Heart left ventricle (tissue), 13 donors: ENCODE measurements at regions not wholly inside any gene's neighbourhood (a gene's known extent, or its start where the extent isn't known, plus 50 kb on each side); places are given as distances from the start of the nearest gene placed in this dataset.

ENCODE experiments used
- POLR2A ChIP-seq, 2 donors: fragments of 450-650 bp; IDR thresholded peaks; one replicate each; pipeline ENCODE4 v1.6.1; 2017; ENCODE audit warnings: antibody characterized with exemption in 2 of 2, mild to moderate bottlenecking in 2 of 2, moderate library complexity in 2 of 2
- TF ChIP-seq, protein P1 (sequence below), 12 donors: fragments of 200-600 bp; sonication (generic) in 4 of 12; IDR thresholded peaks; one replicate each; pipeline versions ENCODE4 v1.5.0 to v1.8.0; 2018 to 2022; ENCODE audit warnings: antibody characterized with exemption in 12 of 12, mild to moderate bottlenecking in 5 of 12
- donor health status: ischemic (EF 13 %, LVEDD 7.1; RV severe dilation, severe dysfunction).
- donor health status: DM: no; HTN: yes; CAD: no.
- donor health status: DM: no; HTN: no; CAD: no.
- donor health status: ischemic (EF 25% LVEDD 6.9; RV normal size, moderate dysfunction).
- donor health status: ischemic (EF 25% LVEDD 5.7; RV mildly dilated, moderate dysfunction).
- donor health status: ischemic (EF 35%, LVEDD 5.7; RV mildly dilated, moderate dysfunction).
- donor health status: nonischemic (EF 11% LVEDD 7.7; RV severe dilation, severe dysfunction).
- donor health status: DM: yes; HTN: yes; CAD: no.
- donor health status: PGD.
- donor health status: ischemic (EF 29% LVEDD 5.4; RV normal size, mild dysfunction).
- donor health status: nonischemic (EF 23%, LVEDD 6.1; RV moderate dilation, normal function).

DNA sequence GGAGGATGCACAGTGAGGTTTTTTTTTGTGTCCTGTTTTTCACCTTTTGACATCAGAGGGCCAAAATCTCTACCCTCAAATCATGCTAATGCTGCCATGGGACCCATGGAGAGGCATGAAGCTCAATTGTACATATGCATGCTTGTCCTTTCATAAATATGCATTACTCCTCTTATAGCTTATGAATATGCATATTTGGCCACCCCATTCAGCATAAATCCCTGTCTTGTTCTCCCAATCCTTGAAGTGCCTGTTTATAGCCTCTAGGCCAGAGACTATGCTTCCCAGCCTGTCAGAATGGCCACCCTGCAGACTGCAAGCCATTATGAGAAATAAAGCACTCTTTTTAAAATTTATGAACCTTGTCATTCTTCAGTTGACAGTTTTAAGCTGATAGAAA lies 696.4 kb upstream of the ZNF804A start:
- TF ChIP-seq, protein P1, sequence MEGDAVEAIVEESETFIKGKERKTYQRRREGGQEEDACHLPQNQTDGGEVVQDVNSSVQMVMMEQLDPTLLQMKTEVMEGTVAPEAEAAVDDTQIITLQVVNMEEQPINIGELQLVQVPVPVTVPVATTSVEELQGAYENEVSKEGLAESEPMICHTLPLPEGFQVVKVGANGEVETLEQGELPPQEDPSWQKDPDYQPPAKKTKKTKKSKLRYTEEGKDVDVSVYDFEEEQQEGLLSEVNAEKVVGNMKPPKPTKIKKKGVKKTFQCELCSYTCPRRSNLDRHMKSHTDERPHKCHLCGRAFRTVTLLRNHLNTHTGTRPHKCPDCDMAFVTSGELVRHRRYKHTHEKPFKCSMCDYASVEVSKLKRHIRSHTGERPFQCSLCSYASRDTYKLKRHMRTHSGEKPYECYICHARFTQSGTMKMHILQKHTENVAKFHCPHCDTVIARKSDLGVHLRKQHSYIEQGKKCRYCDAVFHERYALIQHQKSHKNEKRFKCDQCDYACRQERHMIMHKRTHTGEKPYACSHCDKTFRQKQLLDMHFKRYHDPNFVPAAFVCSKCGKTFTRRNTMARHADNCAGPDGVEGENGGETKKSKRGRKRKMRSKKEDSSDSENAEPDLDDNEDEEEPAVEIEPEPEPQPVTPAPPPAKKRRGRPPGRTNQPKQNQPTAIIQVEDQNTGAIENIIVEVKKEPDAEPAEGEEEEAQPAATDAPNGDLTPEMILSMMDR (IDR thresholded peaks at IDR 0.05), result no peak
- TF ChIP-seq POLR2A (IDR thresholded peaks at IDR 0.05), result no peak
